ENCODE measurements at regions not wholly inside any gene's neighbourhood (a gene's known extent, or its start where the extent isn't known, plus 50 kb on each side); places are given as distances from the start of the nearest gene placed in this dataset.

GRCh38 chr22:49686495-49687219, 141.0 kb downstream of the BRD1 start:
- TF ChIP-seq FOS (IDR thresholded peaks at IDR 0.05; ENCODE audit: low read depth, low read length): no peak
- TF ChIP-seq, protein P1, sequence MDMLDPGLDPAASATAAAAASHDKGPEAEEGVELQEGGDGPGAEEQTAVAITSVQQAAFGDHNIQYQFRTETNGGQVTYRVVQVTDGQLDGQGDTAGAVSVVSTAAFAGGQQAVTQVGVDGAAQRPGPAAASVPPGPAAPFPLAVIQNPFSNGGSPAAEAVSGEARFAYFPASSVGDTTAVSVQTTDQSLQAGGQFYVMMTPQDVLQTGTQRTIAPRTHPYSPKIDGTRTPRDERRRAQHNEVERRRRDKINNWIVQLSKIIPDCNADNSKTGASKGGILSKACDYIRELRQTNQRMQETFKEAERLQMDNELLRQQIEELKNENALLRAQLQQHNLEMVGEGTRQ (IDR thresholded peaks at IDR 0.05; ENCODE audit: low read depth, low read length): no peak
- TF ChIP-seq, protein P2, sequence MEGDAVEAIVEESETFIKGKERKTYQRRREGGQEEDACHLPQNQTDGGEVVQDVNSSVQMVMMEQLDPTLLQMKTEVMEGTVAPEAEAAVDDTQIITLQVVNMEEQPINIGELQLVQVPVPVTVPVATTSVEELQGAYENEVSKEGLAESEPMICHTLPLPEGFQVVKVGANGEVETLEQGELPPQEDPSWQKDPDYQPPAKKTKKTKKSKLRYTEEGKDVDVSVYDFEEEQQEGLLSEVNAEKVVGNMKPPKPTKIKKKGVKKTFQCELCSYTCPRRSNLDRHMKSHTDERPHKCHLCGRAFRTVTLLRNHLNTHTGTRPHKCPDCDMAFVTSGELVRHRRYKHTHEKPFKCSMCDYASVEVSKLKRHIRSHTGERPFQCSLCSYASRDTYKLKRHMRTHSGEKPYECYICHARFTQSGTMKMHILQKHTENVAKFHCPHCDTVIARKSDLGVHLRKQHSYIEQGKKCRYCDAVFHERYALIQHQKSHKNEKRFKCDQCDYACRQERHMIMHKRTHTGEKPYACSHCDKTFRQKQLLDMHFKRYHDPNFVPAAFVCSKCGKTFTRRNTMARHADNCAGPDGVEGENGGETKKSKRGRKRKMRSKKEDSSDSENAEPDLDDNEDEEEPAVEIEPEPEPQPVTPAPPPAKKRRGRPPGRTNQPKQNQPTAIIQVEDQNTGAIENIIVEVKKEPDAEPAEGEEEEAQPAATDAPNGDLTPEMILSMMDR (conservative IDR thresholded peaks at IDR 0.05; ENCODE audit: low read depth, low read length): no peak

All from IMR-90 (cell line).